IMR-90 (cell line): ENCODE measurements at regions not wholly inside any gene's neighbourhood (a gene's known extent, or its start where the extent isn't known, plus 50 kb on each side); places are given as distances from the start of the nearest gene placed in this dataset.

Source experiments
- MAFK ChIP-seq: IDR thresholded peaks from 2 replicates; pipeline ENCODE4 v1.6.1; 2012; ENCODE audit warnings: low read depth, low read length, improper control_type of control experiment
- POLR2A ChIP-seq: IDR thresholded peaks from 2 replicates; pipeline ENCODE4 v1.6.1; 2012; ENCODE audit warnings: mild to moderate bottlenecking, low read depth, low read length
- TF ChIP-seq, protein P1 (sequence below): conservative IDR thresholded peaks from 2 replicates; pipeline ENCODE4 v1.5.1; 2012; ENCODE audit warnings: mild to moderate bottlenecking, low read depth, low read length, improper control_type of control experiment

GRCh38 chr4:185911556-185912064, 99.6 kb upstream of the SORBS2 start:
- TF ChIP-seq, protein P1, sequence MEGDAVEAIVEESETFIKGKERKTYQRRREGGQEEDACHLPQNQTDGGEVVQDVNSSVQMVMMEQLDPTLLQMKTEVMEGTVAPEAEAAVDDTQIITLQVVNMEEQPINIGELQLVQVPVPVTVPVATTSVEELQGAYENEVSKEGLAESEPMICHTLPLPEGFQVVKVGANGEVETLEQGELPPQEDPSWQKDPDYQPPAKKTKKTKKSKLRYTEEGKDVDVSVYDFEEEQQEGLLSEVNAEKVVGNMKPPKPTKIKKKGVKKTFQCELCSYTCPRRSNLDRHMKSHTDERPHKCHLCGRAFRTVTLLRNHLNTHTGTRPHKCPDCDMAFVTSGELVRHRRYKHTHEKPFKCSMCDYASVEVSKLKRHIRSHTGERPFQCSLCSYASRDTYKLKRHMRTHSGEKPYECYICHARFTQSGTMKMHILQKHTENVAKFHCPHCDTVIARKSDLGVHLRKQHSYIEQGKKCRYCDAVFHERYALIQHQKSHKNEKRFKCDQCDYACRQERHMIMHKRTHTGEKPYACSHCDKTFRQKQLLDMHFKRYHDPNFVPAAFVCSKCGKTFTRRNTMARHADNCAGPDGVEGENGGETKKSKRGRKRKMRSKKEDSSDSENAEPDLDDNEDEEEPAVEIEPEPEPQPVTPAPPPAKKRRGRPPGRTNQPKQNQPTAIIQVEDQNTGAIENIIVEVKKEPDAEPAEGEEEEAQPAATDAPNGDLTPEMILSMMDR: no peak
- no peak for TF ChIP-seq POLR2A
- no peak for TF ChIP-seq MAFK
